Thyroid gland (tissue), 4 donors: ENCODE measurements at regions not wholly inside any gene's neighbourhood (a gene's known extent, or its start where the extent isn't known, plus 50 kb on each side); places are given as distances from the start of the nearest gene placed in this dataset.
A peak's percentile ranks its signal among the peaks of the same experiment; 100 is the strongest.

Experiments used
- DNase-seq, 2 donors: peaks; one replicate each; pipeline ENCODE4 v3.0.0-alpha.2; 2019
- H3K27ac ChIP-seq, 3 donors: fragments of 200-600 bp; sonication (generic); 1 replicate in 2 of 3; 2 replicates in 1 of 3; pipeline ENCODE4 v1.5.1; 2016 to 2019; ENCODE audit warnings: mild to moderate bottlenecking in 1 of 3, moderate library complexity in 1 of 3
- H3K27me3 ChIP-seq: fragments of 200-600 bp; sonication (generic); one replicate; pipeline ENCODE4 v1.5.1; 2019
- H3K36me3 ChIP-seq, 2 donors: fragments of 200-600 bp; sonication (generic); one replicate each; pipeline ENCODE4 v1.5.1; 2016 to 2019
- H3K4me1 ChIP-seq, 2 donors: fragments of 200-600 bp; sonication (generic); one replicate each; pipeline ENCODE4 v1.5.1; 2017 to 2019
- H3K4me3 ChIP-seq, 3 donors: fragments of 200-600 bp; sonication (generic); replicated peaks in 1 of 3; 1 replicate in 2 of 3; 2 replicates in 1 of 3; pipeline ENCODE4 v1.5.1; 2016; ENCODE audit warnings: mild to moderate bottlenecking in 1 of 3
- H3K9me3 ChIP-seq: fragments of 200-600 bp; sonication (generic); one replicate; pipeline ENCODE4 v1.5.1; 2017
- CTCF ChIP-seq, 6 experiments: fragments of 200-600 bp in 3 of 6; fragments of 450-650 bp in 3 of 6; sonication (generic) in 3 of 6; IDR thresholded peaks; one replicate each; pipeline ENCODE4 v1.5.1; 2016 to 2019; ENCODE audit warnings: antibody characterized with exemption in 6 of 6, mild to moderate bottlenecking in 2 of 6, inconsistent platforms in 1 of 6, moderate library complexity in 1 of 6
- POLR2A ChIP-seq, 2 donors: fragments of 450-650 bp; IDR thresholded peaks; one replicate each; pipeline ENCODE4 v1.6.1; 2017; ENCODE audit warnings: antibody characterized with exemption in 2 of 2, mild to moderate bottlenecking in 2 of 2, moderate library complexity in 1 of 2
- WGBS, 2 donors: methylation state at CpG; one replicate each; pipeline ENCODE4 v1.1.5; 2017; 5-methylcytosine and 5-hydroxymethylcytosine counted together
- intact Hi-C: fragments of 100-400 bp; cut with DNase I; formaldehyde crosslinking; loops from one replicate; pipeline ENCODE4 v1.15.1; 2023

GRCh38 chr4:25525896-25526295 lies 129.8 kb upstream of the SLC34A2 start:
- no peak for DNase-seq
- 88 to 93% methylated on average over 6 of the region's 6 CpGs for WGBS, 2 donors
- Histone ChIP-seq H3K9me3 (no peaks in the 10 kb centered on the region), H3K4me3 (no peak overlapping the region), H3K36me3 (no peaks in the 10 kb centered on the region), H3K4me1 (peaks cover 3 to 16% of the 10 kb centered on the region in 2 donors), H3K27ac (no peak overlapping the region), H3K27me3 (no peaks in the 10 kb centered on the region)
- intact Hi-C loops, result no loop called here
- TF ChIP-seq POLR2A (IDR thresholded peaks at IDR 0.05) (no peak), CTCF (IDR thresholded peaks at IDR 0.05) (no peak)

GRCh38 chr4:25527034-25527433 lies 128.6 kb upstream of the SLC34A2 start:
- intact Hi-C loops, result no loop called here
- DNase-seq, result no peak
- H3K27me3 ChIP-seq, result no peaks in the 10 kb centered on the region
- no peaks in the 10 kb centered on the region for H3K36me3 ChIP-seq
- H3K4me3 ChIP-seq, result no peak overlapping the region
- H3K9me3 ChIP-seq, result no peaks in the 10 kb centered on the region
- peaks cover 3 to 16% of the 10 kb centered on the region in 2 donors for H3K4me1 ChIP-seq
- no peak overlapping the region for H3K27ac ChIP-seq
- TF ChIP-seq CTCF (IDR thresholded peaks at IDR 0.05) (no peak), POLR2A (IDR thresholded peaks at IDR 0.05) (no peak)
- WGBS, 2 donors, result 95 to 98% methylated on average over 1 of the region's 1 CpG

GRCh38 chr4:25528391-25528790 lies 127.3 kb upstream of the SLC34A2 start:
- no peak for DNase-seq

GRCh38 chr4:25531272-25531671 lies 124.4 kb upstream of the SLC34A2 start:
- TF ChIP-seq CTCF (IDR thresholded peaks at IDR 0.05) (peak in 1 of 6 experiments; percentile 27), POLR2A (IDR thresholded peaks at IDR 0.05) (no peak)
- H3K9me3 ChIP-seq, result no peaks in the 10 kb centered on the region
- no peak overlapping the region for H3K4me3 ChIP-seq
- H3K27me3 ChIP-seq, result no peaks in the 10 kb centered on the region
- no peak for DNase-seq
- intact Hi-C loops, result no loop called here
- H3K36me3 ChIP-seq, result no peaks in the 10 kb centered on the region
- no peak overlapping the region for H3K27ac ChIP-seq
- no peaks in the 10 kb centered on the region for H3K4me1 ChIP-seq

More at GRCh38 chr4:25528391-25528790, 127.3 kb upstream of the SLC34A2 start:
- Histone ChIP-seq H3K4me1 (peaks cover 1 to 11% of the 10 kb centered on the region in 2 donors), H3K27me3 (no peaks in the 10 kb centered on the region), H3K27ac (no peak overlapping the region), H3K36me3 (no peaks in the 10 kb centered on the region), H3K4me3 (no peak overlapping the region), H3K9me3 (no peaks in the 10 kb centered on the region)
- 94 to 95% methylated on average over 14 of the region's 14 CpGs for WGBS, 2 donors
- intact Hi-C loops, result no loop called here
- TF ChIP-seq CTCF (IDR thresholded peaks at IDR 0.05), result no peak
- no peak for TF ChIP-seq POLR2A (IDR thresholded peaks at IDR 0.05)

- Histone ChIP-seq H3K27me3 (no peaks in the 10 kb centered on the region), H3K9me3 (no peaks in the 10 kb centered on the region), H3K27ac (no peak overlapping the region), H3K36me3 (no peaks in the 10 kb centered on the region), H3K4me3 (no peak overlapping the region), H3K4me1 (no peaks in the 10 kb centered on the region)
- intact Hi-C loops, result no loop called here
- DNase-seq, result no peak
- TF ChIP-seq POLR2A (IDR thresholded peaks at IDR 0.05) (no peak), CTCF (IDR thresholded peaks at IDR 0.05) (no peak)
- 93 to 95% methylated on average over 4 of the region's 4 CpGs for WGBS, 2 donors
Measured at GRCh38 chr4:25532591-25532990, 123.1 kb upstream of the SLC34A2 start.
